Keratinocyte (primary cell): ENCODE measurements at regions not wholly inside any gene's neighbourhood (a gene's known extent, or its start where the extent isn't known, plus 50 kb on each side); places are given as distances from the start of the nearest gene placed in this dataset.

Experiments
- DNase-seq: peaks from one replicate; pipeline ENCODE4 v3.0.0-alpha.2; 2011; ENCODE audit warnings: low read depth, missing footprints, low spot score
- FAIRE-seq: peaks from 2 replicates; lab custom pipeline; 2011; peaks lifted over from hg19 to GRCh38; lab: Jason Lieb, UNC
- H2AFZ ChIP-seq: 2 replicates; pipeline ENCODE4 v1.6.0; 2012; ENCODE audit warnings: low read length, control low read depth, inconsistent platforms; ENCODE audit not compliant: control insufficient read depth
- H3K27ac ChIP-seq: 2 replicates; pipeline ENCODE4 v1.5.1; 2011; ENCODE audit warnings: low read length; ENCODE audit not compliant: control insufficient read depth, insufficient read depth
- H3K27me3 ChIP-seq: 3 replicates; pipeline ENCODE4 v1.6.0; 2011; ENCODE audit warnings: low read length; ENCODE audit not compliant: control insufficient read depth, insufficient read depth; ENCODE audit errors: extremely low read depth
- H3K36me3 ChIP-seq, 2 experiments: 2 replicates in 1 of 2; 3 replicates in 1 of 2; pipeline ENCODE4 v1.5.1; 2011; ENCODE audit warnings: low read length in 2 of 2, mild to moderate bottlenecking in 1 of 2; ENCODE audit not compliant: control insufficient read depth in 2 of 2, insufficient read depth in 2 of 2; ENCODE audit errors: extremely low read depth in 1 of 2
- H3K4me1 ChIP-seq: 3 replicates; pipeline ENCODE4 v1.5.1; 2011; ENCODE audit warnings: low read length; ENCODE audit not compliant: control insufficient read depth, insufficient read depth; ENCODE audit errors: extremely low read depth
- H3K4me2 ChIP-seq: 3 replicates; pipeline ENCODE4 v1.6.0; 2011; ENCODE audit warnings: low read depth, low read length; ENCODE audit not compliant: control insufficient read depth, insufficient read depth; ENCODE audit errors: extremely low read depth
- H3K4me3 ChIP-seq, 3 experiments: fragments of 200-600 bp in 1 of 3; sonication (generic) in 1 of 3; 2 replicates in 2 of 3; 3 replicates in 1 of 3; pipeline ENCODE4 v1.5.1; 2011 to 2016; ENCODE audit warnings: low read length in 3 of 3, mild to moderate bottlenecking in 3 of 3, control low read depth in 2 of 3, inconsistent platforms in 1 of 3, low read depth in 1 of 3, mixed read lengths in 1 of 3, mixed run types in 1 of 3, moderate library complexity in 1 of 3; ENCODE audit not compliant: control insufficient read depth in 2 of 3, insufficient read depth in 2 of 3; ENCODE audit errors: extremely low read depth in 1 of 3
- H3K79me2 ChIP-seq: 2 replicates; pipeline ENCODE4 v1.6.0; 2012; ENCODE audit warnings: low read length; ENCODE audit not compliant: control insufficient read depth, insufficient read depth
- H3K9ac ChIP-seq: 3 replicates; pipeline ENCODE4 v1.6.0; 2011; ENCODE audit warnings: low read length; ENCODE audit not compliant: control insufficient read depth, insufficient read depth; ENCODE audit errors: extremely low read depth
- H3K9me1 ChIP-seq: 3 replicates; pipeline ENCODE4 v1.6.0; 2011; ENCODE audit warnings: low read length; ENCODE audit not compliant: control insufficient read depth, insufficient read depth; ENCODE audit errors: extremely low read depth
- H3K9me3 ChIP-seq: 2 replicates; pipeline ENCODE4 v1.5.1; 2012; ENCODE audit warnings: low read depth, low read length; ENCODE audit not compliant: control insufficient read depth
- H4K20me1 ChIP-seq: 3 replicates; pipeline ENCODE4 v1.6.0; 2011; ENCODE audit warnings: low read length; ENCODE audit not compliant: control insufficient read depth, insufficient read depth; ENCODE audit errors: extremely low read depth
- CTCF ChIP-seq, 3 experiments: IDR thresholded peaks in 1 of 3; conservative IDR thresholded peaks in 1 of 3; optimal IDR thresholded peaks in 1 of 3; 2 replicates in 2 of 3; 3 replicates in 1 of 3; pipeline versions ENCODE3 to v1.5.1; 2011; ENCODE audit warnings: low read length in 3 of 3, mild to moderate bottlenecking in 3 of 3, moderate library complexity in 2 of 3, control low read depth in 1 of 3, inconsistent platforms in 1 of 3; ENCODE audit not compliant: insufficient read depth in 2 of 3; ENCODE audit errors: extremely low read depth in 1 of 3
- EZH2 ChIP-seq: IDR thresholded peaks from one replicate; pipeline ENCODE4 v1.6.1; 2012; ENCODE audit warnings: inconsistent platforms, mild to moderate bottlenecking, low read length, moderate library complexity
- dilution Hi-C: fragments of 300-500 bp; cut with MboI; formaldehyde crosslinking; loops from one replicate; pipeline ENCODE4 v1.7.0; 2020; ENCODE audit warnings: low sequenced_read_pairs; ENCODE audit not compliant: extremely low pct_ligation_motif_present

GRCh38 chr6:74677463-74677862, 528.4 kb downstream of the COL12A1 start:
- TF ChIP-seq CTCF (optimal IDR thresholded peaks at IDR 0.05 in 1 of 3, IDR thresholded peaks at IDR 0.05 in 1 of 3, conservative IDR thresholded peaks at IDR 0.05 in 1 of 3; ENCODE audit: extremely low read depth in 1 of 3, insufficient read depth in 2 of 3, low read length in 3 of 3): no peak
- no peak for TF ChIP-seq EZH2
- H3K27ac ChIP-seq: no peak overlapping the region
- H3K9ac ChIP-seq: no peak overlapping the region
- H3K9me1 ChIP-seq: no peaks in the 10 kb centered on the region
- no peaks in the 10 kb centered on the region for H3K9me3 ChIP-seq
- no peaks in the 10 kb centered on the region for H3K36me3 ChIP-seq
- dilution Hi-C loops: no loop called here
- FAIRE-seq (no peak), DNase-seq (no peak)
- H3K79me2 ChIP-seq: no peaks in the 10 kb centered on the region
- no peaks in the 10 kb centered on the region for H3K4me1 ChIP-seq
- H3K4me3 ChIP-seq: no peak overlapping the region
- H2AFZ ChIP-seq: no peak overlapping the region
- H3K4me2 ChIP-seq: no peak overlapping the region
- no peaks in the 10 kb centered on the region for H3K27me3 ChIP-seq
- no peaks in the 10 kb centered on the region for H4K20me1 ChIP-seq

DNA sequence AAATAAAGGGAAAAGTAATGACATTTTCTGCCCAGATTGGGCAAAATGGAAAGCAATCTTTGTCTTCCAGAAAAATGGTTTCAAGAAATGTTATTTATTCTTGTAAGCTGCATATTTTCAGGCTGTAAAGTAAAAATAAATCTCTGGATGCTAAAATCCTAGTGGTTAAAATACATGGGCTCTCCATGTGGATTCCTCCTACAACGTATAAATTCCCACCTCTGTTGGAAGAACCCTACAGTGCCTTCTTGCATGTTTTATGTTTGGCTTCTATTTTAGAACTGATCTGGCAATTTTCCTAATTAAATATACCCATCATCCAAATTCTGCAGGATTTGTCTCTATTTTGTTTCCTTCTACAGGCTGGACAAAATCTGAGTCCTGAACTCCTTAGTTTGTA, 528.9 kb downstream of the COL12A1 start:
- Histone ChIP-seq H3K4me2 (no peak overlapping the region), H4K20me1 (no peaks in the 10 kb centered on the region), H2AFZ (no peak overlapping the region), H3K27ac (no peak overlapping the region), H3K4me1 (no peaks in the 10 kb centered on the region), H3K79me2 (no peaks in the 10 kb centered on the region), H3K27me3 (no peaks in the 10 kb centered on the region), H3K4me3 (no peak overlapping the region), H3K9me1 (no peaks in the 10 kb centered on the region), H3K9me3 (no peaks in the 10 kb centered on the region), H3K36me3 (no peaks in the 10 kb centered on the region), H3K9ac (no peak overlapping the region)
- no peak for DNase-seq
- TF ChIP-seq EZH2: no peak
- no peak for TF ChIP-seq CTCF (optimal IDR thresholded peaks at IDR 0.05 in 1 of 3, IDR thresholded peaks at IDR 0.05 in 1 of 3, conservative IDR thresholded peaks at IDR 0.05 in 1 of 3; ENCODE audit: extremely low read depth in 1 of 3, insufficient read depth in 2 of 3, low read length in 3 of 3)
- no peak for FAIRE-seq
- dilution Hi-C loops: no loop called here
